Tibial nerve (tissue), 3 donors: ENCODE measurements at regions not wholly inside any gene's neighbourhood (a gene's known extent, or its start where the extent isn't known, plus 50 kb on each side); places are given as distances from the start of the nearest gene placed in this dataset.

ENCODE experiments used
- POLR2A ChIP-seq, 2 donors: fragments of 450-650 bp; IDR thresholded peaks; one replicate each; pipeline ENCODE4 v1.6.1; 2017; ENCODE audit warnings: antibody characterized with exemption in 2 of 2, mild to moderate bottlenecking in 2 of 2, moderate library complexity in 2 of 2
- TF ChIP-seq, protein P1 (sequence below), 5 experiments: fragments of 200-600 bp in 3 of 5; fragments of 450-650 bp in 2 of 5; sonication (generic) in 3 of 5; IDR thresholded peaks; one replicate each; pipeline ENCODE4 v1.5.1; 2016 to 2019; ENCODE audit warnings: antibody characterized with exemption in 5 of 5, mild to moderate bottlenecking in 3 of 5, moderate library complexity in 2 of 5

DNA sequence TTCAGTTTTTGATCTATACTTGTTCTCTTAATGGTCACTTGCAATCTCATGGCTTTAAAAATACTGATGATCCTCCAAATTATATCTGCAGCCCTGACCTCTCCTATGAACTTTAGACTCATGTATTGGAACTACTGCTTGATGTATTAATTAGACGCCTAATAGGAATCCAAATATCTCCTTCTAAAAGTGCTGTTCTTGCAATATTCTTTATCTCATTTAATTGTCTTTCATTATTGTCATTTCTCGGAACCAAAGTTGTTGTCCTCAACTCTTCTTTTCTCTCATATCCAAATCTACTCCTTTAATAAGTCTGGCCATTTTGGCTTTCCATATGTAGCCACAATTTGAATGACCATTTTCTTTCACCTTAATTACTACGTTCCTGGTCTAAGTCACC is 907.6 kb upstream of the SEL1L start:
- no peak for TF ChIP-seq POLR2A (IDR thresholded peaks at IDR 0.05)
- TF ChIP-seq, protein P1, sequence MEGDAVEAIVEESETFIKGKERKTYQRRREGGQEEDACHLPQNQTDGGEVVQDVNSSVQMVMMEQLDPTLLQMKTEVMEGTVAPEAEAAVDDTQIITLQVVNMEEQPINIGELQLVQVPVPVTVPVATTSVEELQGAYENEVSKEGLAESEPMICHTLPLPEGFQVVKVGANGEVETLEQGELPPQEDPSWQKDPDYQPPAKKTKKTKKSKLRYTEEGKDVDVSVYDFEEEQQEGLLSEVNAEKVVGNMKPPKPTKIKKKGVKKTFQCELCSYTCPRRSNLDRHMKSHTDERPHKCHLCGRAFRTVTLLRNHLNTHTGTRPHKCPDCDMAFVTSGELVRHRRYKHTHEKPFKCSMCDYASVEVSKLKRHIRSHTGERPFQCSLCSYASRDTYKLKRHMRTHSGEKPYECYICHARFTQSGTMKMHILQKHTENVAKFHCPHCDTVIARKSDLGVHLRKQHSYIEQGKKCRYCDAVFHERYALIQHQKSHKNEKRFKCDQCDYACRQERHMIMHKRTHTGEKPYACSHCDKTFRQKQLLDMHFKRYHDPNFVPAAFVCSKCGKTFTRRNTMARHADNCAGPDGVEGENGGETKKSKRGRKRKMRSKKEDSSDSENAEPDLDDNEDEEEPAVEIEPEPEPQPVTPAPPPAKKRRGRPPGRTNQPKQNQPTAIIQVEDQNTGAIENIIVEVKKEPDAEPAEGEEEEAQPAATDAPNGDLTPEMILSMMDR (IDR thresholded peaks at IDR 0.05): no peak
